HG03558 (cell line): ENCODE measurements at regions not wholly inside any gene's neighbourhood (a gene's known extent, or its start where the extent isn't known, plus 50 kb on each side); places are given as distances from the start of the nearest gene placed in this dataset.
"Not testable (repeated sequence)": the region's sequence is repeated elsewhere in the genome, so short reads cannot be mapped to it uniquely, and the experiment has no call there.

Experiments
- ATAC-seq: cut with Tn5 transposase; IDR thresholded peaks from one replicate; pipeline ENCODE4 v1.9.1; 2021; ENCODE audit warnings: moderate number of reproducible peaks; ENCODE audit not compliant: unreplicated experiment; ENCODE audit errors: extremely low read depth

DNA sequence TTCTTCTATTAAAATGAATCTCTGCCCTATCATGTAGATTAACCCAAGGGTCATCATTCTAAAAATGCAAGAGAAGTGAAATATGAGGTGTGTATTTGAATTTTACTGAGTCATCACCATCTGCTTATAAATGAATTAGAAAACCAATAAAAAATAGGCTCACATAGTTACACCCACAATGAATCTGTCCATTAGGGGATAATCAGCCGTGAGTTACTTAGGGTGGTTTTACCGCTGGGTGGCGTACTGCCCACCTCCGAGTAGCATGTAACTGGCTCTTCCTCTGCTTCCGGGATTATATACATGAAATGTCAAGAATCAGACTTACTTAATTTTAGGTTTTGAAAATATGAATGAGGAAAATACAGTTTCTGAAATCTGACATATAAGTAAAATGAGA is 332.9 kb upstream of the CCNG1 start:
- ATAC-seq = no peak

DNA sequence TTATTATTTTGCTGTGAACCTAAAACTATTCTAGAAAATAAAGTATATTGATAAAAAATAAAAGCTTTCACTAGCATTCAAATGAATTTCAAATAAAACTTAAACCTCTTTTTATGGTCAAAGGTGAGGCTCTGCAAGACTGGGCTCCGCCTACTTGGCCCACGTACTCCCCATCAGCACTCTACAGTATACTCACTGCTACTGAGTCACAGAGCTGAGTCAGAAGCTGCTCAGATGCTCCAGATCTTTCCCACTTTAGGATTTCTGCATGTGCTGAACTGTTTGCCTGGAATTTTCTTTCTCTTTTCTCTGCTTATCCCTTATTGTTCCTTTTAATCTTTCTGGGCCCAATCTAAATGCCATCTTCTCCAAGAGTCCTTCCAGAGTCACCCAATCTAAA is 331.9 kb upstream of the CCNG1 start:
- ATAC-seq = no peak

DNA sequence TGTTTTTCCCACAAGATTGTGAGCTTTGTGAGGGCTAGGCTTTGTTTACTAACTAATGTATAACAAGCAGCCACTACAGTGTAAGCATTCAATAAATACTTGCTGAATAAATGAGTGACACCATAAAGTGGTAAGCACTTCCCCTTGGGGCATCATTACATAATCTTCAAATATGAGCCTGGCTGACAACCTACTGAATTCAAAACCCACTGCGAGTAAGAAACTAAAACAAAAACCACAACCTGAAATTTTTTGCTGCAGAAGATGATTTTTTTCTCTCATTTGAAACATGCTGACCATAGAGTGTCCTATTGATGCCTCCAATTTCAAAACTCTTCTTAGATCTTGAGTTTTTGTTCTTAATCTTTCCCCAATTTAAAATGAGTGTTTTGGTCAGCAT is 331.3 kb upstream of the CCNG1 start:
- no peak for ATAC-seq

DNA sequence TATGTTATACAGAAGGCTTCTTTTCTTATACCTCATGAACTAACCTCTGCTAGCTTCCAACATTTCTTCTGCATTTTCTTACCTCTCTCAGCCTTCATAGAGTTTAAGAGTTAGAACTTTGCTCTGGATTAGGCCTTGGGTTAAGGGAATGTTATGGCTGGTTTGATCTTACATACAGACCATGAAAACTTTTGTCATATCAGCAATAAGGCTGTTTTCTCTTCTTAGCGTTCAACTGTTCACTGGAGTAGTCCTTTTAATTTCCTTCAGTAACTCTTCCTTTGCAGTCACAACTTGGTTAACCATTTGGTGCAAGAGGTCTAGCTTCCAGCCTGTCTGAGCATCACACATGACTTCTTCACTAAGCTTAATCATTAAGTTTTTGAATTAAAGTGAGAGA is 329.0 kb upstream of the CCNG1 start:
- no peak for ATAC-seq

DNA sequence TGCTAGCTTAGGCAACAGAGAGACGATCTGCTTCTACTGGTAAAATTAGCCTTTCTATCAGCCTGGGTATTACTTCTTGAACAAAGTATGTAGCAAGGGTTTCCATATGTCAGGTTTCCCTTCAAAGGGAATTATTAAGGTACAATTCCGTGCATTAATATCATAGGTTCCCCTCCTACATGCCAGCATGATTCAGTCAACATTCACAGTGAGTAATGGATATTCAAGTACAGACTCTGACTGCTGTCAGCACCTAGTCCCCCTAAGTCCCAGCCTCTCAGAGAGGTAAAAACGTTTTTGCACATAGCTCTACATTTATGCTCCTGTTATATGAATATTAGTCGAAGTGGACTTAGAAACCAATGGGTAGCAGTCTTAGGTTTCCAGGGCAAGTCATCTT is 322.4 kb upstream of the CCNG1 start:
- no peak for ATAC-seq

DNA sequence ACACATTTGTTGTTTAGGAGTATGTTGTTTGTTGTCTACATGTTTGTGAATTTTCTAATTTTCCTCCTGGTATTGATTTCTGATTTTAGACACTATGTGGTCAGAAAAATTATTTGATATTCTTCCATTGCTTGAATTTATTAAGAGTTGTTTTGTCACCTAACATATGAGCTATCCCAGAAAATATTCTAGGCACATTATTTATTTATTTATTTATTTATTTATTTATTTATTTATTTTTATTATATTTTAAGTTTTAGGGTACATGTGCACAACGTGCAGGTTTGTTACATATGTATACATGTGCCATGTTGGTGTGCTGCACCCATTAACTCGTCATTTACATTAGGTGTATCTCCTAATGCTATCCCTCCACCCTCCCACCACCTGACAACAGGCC is 320.8 kb upstream of the CCNG1 start:
- ATAC-seq = not testable (repeated sequence)

DNA sequence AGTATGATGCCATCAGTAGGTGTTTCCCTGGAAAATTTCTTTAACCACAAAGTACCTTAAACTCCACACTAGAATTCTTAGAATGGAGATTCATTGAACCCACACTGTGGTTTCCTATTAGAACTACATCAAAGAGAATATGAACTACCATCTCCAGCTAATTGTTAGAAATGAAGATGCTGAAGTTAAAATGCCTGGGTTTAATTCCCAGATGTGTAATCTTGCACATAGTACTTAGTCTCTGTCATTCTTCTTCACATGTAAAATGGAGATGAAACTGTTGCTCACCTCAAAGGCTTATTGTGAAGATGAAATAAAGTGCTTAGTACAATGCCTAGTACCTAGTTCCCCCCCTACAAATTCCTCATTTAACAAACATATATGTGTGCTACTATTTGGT is 303.3 kb upstream of the CCNG1 start:
- no peak for ATAC-seq

DNA sequence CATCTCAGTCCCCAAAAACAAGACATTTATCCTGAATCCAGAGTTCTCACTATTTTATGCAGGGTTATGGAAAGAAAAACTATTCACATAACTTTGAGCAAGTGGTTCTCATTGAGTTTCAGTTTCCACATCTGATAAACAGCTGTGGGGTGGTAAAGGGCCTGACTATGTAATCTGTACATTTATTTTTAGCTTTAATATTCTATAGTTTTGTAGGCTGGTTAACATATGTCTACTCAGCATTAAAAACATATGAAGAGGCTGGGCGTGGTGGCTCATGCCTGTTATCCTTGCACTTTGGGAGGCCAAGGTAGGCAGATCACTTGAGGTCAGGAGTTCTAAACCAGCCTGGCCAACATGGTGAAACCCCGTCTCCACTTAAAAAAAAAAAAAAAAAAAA is 301.5 kb upstream of the CCNG1 start:
- ATAC-seq = no peak

DNA sequence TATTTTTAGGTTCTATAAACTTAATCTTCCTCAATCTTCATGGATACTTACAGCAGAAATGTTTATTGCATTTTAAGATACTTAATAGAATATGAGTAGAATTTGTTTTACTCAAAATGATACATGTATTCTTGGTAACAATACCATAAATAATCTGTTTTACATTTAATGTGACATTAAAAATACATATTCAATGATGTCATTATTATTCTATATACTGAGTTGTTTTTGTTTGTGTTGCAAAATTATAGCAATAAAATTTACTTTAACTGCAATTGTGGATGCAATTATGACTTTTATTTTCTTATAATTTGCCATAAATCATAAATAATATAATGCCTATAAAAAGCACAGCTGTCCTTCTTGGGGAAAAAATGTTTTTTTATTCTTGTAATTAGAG is 275.9 kb upstream of the CCNG1 start:
- ATAC-seq = no peak

DNA sequence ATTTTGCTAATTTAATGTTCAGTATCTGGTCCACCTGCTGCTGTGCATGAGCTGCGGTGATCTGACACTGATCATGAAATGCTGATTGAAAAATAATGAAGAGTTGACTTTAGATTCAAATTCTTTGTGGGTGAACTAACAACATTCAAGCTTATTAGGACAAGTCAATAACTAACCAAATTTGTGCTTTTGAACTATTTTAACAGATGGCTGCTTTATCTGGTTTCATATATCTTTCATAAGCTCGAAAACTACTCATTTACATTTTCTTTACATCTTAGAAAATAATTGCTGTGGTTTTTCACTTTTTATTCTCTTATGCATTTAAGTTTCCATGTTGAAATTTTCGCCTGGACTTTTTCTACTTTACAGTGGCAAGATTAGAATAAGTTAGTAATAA is 274.8 kb upstream of the CCNG1 start:
- no peak for ATAC-seq

DNA sequence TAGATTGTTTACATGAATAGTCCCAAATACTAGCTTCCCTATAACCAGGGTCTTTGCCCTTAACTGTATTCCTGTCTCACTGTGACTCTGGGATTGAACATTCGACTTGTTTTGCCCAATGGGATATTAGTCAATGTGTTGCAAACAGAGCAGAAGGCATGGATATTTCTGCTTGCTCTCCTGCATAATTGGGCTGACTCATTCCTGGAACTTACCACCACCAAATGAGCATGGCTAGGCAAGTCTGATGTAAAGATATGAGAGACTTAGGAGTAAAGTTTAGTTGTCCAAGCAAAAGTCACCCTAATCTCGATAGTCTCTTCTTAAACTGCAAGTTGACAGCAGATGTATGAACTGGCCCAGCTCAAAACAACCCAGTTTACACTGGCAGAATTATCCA is 273.5 kb upstream of the CCNG1 start:
- no peak for ATAC-seq

DNA sequence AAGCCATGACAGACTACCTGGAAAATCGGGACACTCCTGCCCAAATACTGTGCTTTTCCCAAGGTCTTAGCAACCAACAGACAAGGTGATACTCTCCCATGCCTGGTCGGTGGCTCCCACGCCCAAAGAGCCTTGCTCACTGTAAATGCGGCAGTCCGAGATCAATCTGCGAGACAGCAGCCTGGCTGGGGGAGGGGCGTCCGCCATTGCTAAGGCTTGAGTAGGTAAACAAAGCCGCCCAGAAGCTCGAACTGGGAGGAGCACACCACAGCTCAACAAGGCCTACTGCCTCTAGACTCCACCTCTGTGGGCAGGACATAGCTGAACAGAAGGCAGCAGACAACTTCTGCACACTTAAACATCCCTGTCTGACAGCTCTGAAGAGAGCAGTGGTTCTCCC is 272.1 kb upstream of the CCNG1 start:
- no peak for ATAC-seq

DNA sequence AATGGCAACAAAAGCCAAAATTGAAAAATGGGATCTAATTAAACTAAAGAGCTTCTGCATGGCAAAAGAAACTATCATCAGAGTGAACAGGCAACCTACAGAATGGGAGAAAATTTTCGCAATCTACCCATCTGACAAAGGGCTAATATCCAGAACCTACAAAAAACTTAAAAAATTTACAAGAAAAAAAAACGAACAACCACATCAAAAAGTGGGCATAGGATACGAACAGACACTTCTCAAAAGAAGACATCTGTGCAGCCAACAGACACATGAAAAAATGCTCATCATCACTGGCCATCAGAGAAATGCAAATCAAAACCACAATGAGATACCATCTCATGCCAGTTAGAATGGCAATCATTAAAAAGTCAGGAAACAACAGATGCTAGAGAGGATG is 267.2 kb upstream of the CCNG1 start:
- ATAC-seq = not testable (repeated sequence)

DNA sequence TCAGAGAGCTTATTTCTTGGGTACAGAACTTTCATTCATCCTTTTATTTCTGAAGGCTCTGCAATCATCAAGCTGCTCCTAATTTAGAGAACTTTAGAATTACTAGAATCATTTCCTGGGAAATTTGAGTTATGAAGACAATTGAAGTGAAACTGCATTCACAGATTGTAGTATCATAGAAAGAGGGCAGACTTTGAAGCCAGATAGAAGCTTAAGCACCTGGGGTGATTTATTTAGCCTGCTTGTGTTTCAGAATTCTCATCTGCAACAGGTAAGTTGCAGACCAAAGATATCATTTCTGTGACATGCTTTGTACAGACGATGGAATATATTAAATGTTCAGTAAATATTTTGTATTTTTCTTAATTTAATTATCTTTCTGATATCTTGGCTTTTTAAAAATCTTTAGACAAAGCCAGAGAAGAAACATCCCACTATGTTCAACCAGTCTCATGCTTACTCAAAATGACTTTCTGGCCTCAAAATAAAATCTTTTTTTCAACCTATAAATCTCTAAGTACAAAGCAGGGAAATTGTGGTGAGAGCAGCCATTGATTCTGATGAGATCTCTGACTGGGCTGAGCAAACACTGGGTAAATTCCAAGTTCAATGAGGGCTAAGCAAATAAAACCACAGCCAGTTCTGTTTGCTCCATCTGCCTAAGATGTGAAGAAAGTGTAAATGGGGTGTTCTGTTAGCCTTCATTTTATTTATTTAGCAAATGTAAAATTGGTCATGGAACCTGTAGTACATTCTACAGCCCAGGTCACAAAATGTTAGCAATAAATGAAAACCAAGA is 264.7 kb upstream of the CCNG1 start:
- no peak for ATAC-seq

DNA sequence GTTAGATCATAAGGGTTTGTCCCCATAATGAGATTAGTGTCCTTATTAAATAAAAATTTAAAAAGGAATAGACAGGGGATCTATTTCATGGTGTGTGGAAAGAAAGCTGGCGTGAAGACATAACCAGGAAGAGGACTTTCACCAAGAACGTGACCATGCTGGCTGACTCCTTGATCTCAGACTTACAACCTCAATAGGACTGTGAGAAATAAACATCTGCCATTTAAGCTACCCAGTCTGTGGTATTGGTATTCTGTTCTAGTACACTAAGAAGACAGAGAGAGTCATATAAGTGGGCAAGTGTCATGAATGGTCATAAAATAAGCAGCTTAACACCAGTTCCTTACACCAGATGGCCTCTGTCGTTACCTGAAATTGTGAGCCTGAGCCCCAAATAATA is 259.4 kb upstream of the CCNG1 start:
- no peak for ATAC-seq

DNA sequence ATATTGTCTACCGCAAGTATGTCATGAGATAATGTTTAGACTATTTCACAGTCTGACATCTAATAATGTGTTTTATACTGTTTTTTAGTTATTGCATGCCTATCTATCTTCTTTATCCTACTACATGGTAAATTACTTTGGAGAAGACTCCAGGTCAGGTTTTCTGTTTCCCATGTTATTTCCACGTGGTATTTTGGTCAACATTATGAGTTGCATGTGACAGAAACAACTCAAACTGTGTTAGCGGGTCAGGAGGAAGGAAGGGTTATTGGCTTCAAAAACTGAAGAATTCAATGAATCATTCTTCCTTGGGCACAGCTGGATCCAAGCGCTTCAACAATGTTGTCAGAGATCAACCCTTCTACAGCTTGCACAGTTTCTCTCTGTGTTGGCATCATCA is 252.1 kb upstream of the CCNG1 start:
- no peak for ATAC-seq

DNA sequence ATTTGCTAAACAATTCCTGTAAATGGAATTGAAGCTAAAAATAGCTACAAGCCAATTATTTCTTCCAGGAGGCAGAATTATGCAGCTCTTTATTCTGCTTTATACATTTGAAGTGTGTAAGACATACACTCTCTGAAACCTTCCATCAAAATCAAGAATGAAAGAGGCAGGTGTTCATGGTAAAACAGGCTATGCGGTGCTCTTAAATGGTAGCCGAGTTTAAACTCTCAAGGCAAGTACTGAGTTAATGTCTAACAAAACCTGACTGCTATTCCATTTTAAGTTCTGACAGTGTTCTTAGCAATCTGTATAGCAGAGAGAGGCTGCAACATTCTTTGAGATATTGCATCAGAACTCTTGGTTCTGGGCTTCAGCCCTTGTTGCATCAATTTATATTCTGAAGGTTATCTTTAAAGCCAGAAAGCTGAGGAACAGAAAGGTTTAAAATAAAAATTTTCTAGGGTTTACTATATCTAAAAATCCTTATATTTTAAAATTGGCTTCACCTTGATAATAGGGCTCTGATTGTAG is 248.3 kb upstream of the CCNG1 start:
- no peak for ATAC-seq

DNA sequence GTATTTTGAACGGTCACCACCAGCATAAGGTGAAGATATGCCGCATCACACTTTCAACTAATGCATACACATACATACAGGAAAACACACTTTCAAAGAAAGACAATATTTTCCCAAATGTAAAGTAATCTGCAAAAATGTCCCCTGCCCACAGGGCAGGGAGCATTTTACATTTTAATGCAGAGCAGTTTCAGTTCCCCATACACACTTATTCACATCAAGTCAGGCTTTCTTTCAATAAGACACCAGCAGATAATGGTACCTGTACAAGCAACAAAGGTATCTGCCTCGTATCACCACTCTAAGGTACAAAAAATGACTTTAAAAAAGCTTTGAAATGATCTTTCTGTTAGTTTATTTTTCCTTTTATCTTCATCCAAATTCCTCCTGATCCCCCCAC is 247.1 kb upstream of the CCNG1 start:
- peak; percentile 50 for ATAC-seq

DNA sequence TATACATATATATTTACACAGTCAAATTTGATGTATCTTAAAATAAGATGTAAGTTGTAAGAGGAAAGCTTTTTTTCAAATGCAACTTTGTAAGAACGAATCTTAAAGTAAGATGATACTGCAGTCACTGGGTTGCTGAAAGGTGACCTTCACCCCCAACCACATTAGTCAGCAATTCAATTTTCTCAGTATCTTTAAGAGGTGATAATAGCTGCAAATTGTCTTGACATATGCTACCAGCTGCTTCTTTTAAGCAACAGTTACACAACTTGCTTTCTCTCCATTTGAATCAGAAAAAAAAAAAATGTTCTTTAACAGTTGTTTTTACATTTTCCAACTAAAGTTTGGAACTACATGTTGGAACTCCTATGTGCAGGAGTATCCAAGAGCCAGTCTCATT is 246.6 kb upstream of the CCNG1 start:
- no peak for ATAC-seq

DNA sequence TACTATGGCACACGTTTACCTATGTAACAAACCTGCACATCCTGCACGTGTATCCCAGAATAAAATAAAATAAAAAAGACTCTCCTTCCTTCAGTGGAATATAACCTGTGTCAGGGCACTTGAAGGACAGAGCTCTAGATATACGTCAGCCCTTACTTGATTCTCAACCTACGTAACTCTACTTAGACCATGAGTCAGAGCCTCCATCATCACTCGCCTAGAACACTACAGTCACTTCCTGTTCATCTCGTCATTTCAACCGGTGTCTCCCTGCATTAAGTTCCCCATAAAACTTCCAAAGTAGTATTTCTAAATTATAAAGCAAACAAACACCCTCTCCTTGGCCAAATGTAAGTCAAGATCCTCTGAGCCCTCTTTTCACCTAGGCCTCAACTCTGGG is 243.5 kb upstream of the CCNG1 start:
- no peak for ATAC-seq

DNA sequence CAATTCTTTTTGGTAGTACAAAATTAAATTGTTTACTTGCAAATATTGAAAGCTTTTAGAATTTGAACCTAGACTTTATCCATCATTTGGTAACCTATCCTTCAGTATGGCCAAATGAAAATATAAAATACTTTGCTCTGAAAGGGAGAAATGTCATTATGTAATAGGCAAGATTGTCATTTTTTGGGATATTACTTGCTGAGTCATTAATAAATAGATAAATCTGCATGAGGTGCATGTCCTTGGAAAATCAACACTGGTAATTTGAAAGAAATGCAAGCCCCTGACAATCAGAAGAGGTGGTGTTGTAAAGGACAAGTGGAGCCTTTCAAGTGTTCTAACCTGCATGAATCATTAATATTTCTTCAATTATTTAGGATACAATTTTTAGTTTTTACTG is 231.8 kb upstream of the CCNG1 start:
- ATAC-seq = no peak

DNA sequence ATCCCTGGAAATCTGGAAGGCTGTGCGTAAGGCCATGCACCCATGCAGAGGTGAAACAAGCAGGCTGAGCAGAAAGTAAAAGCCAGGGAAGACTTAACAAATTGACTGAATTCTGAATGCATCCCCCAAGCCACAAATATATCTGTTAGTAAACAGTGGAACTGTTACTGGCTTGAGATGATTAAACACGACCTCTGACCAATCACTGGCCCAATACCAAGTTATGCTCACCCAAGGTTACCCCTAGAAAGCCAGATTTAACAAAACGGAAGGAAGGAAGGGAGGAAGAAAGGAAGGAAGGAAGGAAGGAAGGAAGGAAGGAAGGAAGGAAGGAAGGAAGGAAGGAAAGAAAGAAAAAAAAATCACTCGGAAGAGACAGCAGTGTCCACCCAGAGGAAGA is 215.8 kb upstream of the CCNG1 start:
- ATAC-seq = no peak
